Rectal smooth muscle tissue (tissue), 1 donor: ENCODE measurements at regions not wholly inside any gene's neighbourhood (a gene's known extent, or its start where the extent isn't known, plus 50 kb on each side); places are given as distances from the start of the nearest gene placed in this dataset.

Experiments used
- H3K27ac ChIP-seq: one replicate; pipeline ENCODE4 v1.7.0; 2013; ENCODE audit warnings: low read depth, low read length, inconsistent platforms
- H3K27me3 ChIP-seq: one replicate; pipeline ENCODE4 v1.7.0; 2013; ENCODE audit warnings: low read length; ENCODE audit not compliant: control insufficient read depth, insufficient read depth
- H3K36me3 ChIP-seq: one replicate; pipeline ENCODE4 v1.7.0; 2013; ENCODE audit warnings: low read length; ENCODE audit not compliant: control insufficient read depth, insufficient read depth
- H3K4me1 ChIP-seq: one replicate; pipeline ENCODE4 v1.7.0; 2013; ENCODE audit warnings: low read length; ENCODE audit not compliant: control insufficient read depth, insufficient read depth
- H3K4me3 ChIP-seq: one replicate; pipeline ENCODE4 v1.7.0; 2013; ENCODE audit warnings: low read length
- H3K9ac ChIP-seq: one replicate; pipeline ENCODE4 v1.7.0; 2013; ENCODE audit warnings: low read length

DNA sequence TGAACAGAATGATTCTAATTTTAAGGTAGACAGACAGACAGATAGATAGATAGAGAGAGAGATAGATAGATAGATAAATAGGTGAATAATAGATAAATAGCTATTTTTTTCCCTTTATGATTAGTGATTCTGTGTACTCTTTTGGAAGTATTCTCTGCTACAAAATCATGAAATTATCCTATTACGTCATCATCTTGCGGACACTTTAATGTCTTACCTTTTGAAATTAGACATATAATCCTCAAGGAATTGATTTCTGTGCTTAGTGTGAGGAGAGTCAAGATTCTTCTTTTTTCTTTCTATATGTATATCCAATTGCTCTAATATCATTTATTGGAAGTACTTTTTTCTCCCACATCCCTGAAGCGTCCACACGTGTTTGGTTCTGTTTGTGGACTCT, 215.2 kb downstream of the SCG2 start:
- Histone ChIP-seq H3K9ac (no peak overlapping the region), H3K4me3 (no peak overlapping the region), H3K27me3 (no peaks in the 10 kb centered on the region), H3K36me3 (no peaks in the 10 kb centered on the region), H3K4me1 (no peaks in the 10 kb centered on the region), H3K27ac (no peak overlapping the region)

DNA sequence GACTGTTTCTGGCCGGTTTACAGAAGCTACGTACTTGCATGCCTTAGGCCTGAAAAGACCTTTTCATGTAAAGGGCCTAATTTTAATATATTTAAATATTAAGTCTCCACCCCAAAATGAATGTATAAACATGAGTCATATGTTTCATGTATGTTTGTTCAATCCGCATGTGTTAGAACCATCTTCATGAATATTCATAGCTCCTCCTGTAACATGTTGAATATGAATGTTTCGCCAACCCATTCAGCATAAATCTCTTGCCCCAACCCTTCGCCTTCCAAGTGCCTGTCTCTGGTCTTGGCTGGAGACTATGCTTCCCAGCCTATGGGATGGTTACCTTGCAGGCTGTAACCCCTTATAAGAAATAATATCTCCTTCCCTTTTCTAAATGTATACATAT, 212.5 kb downstream of the SCG2 start:
- Histone ChIP-seq H3K4me1 (no peaks in the 10 kb centered on the region), H3K27ac (no peak overlapping the region), H3K9ac (no peak overlapping the region), H3K4me3 (no peak overlapping the region), H3K36me3 (no peaks in the 10 kb centered on the region), H3K27me3 (no peaks in the 10 kb centered on the region)

DNA sequence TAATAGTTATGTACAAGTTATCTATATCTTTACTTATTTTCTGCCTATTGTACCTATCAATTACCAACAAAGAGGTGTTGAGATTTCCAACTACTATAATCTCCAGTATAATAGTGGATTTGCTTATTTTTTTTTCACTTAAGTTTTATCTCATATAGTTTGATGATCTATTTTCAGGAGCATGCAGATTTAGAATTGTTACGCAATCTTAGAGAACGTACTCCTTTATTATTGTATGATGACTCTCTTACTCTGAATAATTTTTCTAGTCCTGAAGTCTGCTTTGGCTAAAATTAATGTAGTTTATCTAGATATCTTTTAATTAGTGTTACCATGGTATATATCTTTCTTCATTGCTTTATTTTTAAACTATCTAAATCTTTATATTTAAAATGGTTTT, 205.2 kb downstream of the SCG2 start:
- Histone ChIP-seq H3K27me3 (no peaks in the 10 kb centered on the region), H3K27ac (no peak overlapping the region), H3K4me3 (no peak overlapping the region), H3K9ac (no peak overlapping the region), H3K36me3 (no peaks in the 10 kb centered on the region), H3K4me1 (no peaks in the 10 kb centered on the region)

DNA sequence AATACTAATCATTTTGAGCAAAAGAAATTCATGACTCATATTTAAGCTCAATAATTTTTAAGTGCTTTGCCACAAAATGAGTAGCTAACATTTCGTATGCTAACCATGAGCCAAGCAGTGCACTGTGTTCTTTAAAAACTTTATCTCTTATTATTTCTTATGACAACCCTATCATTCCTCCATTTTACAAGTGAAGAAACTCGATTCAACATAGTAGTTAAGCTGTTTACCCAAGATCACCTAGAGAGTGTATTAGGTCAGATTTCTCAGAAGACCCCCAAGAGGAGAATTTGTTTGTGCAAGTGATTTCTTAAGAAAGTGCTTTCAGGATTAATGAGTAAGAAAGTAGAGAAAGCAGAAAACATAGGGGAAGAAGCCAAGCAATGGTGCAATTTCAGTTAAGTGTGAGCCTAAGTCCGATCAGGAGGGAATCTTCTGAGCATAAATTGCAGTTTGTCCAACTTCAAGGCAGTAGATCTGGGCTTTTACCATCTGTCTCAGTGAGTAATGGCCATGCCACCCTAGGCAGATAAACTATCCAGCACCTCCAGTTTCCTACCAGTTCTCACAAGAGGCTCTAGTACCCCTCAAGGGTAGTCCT, 202.7 kb downstream of the SCG2 start:
- Histone ChIP-seq H3K4me1 (no peaks in the 10 kb centered on the region), H3K27me3 (no peaks in the 10 kb centered on the region), H3K4me3 (no peak overlapping the region), H3K36me3 (no peaks in the 10 kb centered on the region), H3K9ac (no peak overlapping the region), H3K27ac (no peak overlapping the region)

- Histone ChIP-seq H3K27ac (no peak overlapping the region), H3K36me3 (no peaks in the 10 kb centered on the region), H3K9ac (no peak overlapping the region), H3K4me1 (no peaks in the 10 kb centered on the region), H3K4me3 (no peak overlapping the region), H3K27me3 (no peaks in the 10 kb centered on the region)
Measured at GRCh38 chr2:223404616-223405015, 197.5 kb downstream of the SCG2 start.

- Histone ChIP-seq H3K4me3 (no peak overlapping the region), H3K9ac (no peak overlapping the region), H3K27ac (no peak overlapping the region), H3K4me1 (peaks cover 2% of the 10 kb centered on the region), H3K36me3 (no peaks in the 10 kb centered on the region), H3K27me3 (no peaks in the 10 kb centered on the region)
Measured at GRCh38 chr2:223414646-223415045, 187.5 kb downstream of the SCG2 start.

DNA sequence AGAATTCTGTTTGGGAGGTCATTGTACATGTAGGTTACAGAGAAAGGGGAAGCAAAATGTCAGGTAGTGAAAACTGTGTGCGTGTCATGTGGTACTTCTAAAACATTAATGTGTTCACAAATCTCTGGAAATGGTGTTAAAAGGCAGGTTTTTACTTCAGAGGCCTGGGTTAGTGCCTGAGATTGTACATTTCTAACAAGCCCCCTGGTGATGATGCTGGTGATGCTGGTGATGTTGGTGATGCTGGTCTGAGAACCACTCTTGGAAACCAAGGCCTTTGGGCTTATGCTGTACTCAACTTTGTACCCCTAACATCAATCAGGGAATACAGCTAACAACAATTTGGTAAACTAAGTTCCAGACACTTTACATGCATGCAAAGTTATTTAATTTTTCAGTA, 187.1 kb downstream of the SCG2 start:
- no peaks in the 10 kb centered on the region for H3K27me3 ChIP-seq
- H3K9ac ChIP-seq = no peak overlapping the region
- H3K36me3 ChIP-seq = no peaks in the 10 kb centered on the region
- no peak overlapping the region for H3K27ac ChIP-seq
- H3K4me1 ChIP-seq = peaks cover 2% of the 10 kb centered on the region
- no peak overlapping the region for H3K4me3 ChIP-seq

DNA sequence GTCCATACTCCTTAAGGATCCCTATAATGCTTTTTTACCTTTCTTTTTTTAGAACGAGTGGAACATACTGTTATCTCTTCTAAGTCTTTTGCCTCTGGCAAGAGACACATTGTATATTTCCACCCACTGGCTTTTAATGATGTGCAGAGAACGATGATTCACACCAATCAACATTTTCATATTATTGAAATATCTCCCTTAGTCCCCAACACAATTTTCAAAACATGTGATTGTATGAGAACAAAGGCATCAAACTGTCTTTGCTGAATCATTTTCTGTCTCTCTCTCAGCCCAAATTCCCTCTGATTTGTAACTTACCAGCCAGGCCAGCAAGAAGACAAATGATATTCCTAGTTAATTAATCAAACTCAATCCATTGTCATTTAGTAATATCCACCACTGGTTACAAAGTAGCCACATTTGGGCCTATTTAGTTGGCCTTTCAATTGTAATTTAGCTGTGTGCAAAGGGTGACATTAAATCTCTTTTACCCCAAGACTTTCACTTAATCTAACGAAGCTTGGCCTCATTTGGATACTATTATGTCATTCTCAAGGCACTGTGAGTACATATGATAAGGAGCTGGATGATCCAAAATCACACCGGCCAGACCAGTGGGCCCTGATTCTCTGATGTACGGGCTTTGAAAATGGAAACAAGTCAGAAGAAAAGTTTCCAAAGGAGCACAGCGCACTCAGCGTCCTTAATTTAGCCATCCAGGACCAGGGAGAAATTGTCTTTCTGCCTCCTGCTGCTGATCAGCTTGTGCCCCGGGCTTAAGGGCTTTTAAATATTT, 185.1 kb downstream of the SCG2 start:
- H3K4me3 ChIP-seq = no peak overlapping the region
- H3K9ac ChIP-seq = no peak overlapping the region
- peaks cover 2% of the 10 kb centered on the region for H3K4me1 ChIP-seq
- H3K27me3 ChIP-seq = no peaks in the 10 kb centered on the region
- H3K27ac ChIP-seq = no peak overlapping the region
- no peaks in the 10 kb centered on the region for H3K36me3 ChIP-seq

DNA sequence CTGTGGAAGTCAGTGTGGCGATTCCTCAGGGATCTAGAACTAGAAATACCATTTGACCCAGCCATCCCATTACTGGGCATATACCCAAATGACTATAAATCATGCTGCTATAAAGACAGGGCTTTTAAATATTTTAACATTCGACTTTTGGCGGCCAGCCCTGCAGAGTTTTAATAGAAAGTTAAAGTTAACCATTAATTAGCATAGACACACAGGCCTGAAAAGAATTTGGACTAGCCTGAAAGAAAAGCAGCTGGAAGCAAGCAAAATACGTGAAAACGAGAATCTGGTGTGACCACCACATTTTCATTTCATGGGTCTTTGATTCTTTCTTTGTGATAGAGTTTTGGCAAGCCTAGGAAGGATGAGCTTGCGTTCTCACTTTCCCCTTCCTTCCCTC, 184.0 kb downstream of the SCG2 start:
- H3K9ac ChIP-seq = no peak overlapping the region
- no peaks in the 10 kb centered on the region for H3K27me3 ChIP-seq
- no peak overlapping the region for H3K27ac ChIP-seq
- H3K4me1 ChIP-seq = peaks cover 2% of the 10 kb centered on the region
- no peaks in the 10 kb centered on the region for H3K36me3 ChIP-seq
- no peak overlapping the region for H3K4me3 ChIP-seq

DNA sequence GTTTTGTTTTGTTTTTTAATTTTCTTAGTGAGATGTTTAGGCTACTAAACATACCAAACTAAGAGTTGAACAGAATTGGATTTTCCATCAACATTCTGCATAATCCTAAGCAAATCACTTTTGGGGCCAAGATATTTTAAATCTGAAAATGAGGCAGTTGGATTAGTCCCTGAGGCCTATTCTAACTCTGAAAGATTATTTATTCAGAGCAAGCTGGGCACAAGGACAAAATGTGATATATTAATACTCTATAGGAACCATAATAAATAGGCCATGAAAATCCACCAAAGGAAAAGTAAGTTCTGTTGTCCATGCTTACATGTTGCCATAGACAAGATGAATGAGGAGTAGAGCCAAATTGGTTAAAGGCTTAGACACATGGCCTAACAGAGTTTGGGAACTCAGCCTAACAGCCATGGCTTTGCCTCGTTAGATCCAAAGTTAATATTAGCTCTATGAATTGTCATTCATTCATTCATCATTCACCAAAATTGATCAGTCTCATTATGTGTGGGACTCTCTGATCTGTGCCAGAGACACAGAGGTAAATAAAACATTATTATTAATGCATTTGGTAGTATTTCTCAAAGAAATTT, 183.5 kb downstream of the SCG2 start:
- no peak overlapping the region for H3K27ac ChIP-seq
- no peak overlapping the region for H3K9ac ChIP-seq

GRCh38 chr2:223420048-223420447, 182.1 kb downstream of the SCG2 start:
- peaks cover 2% of the 10 kb centered on the region for H3K4me1 ChIP-seq
- no peak overlapping the region for H3K9ac ChIP-seq
- no peak overlapping the region for H3K27ac ChIP-seq
- no peak overlapping the region for H3K4me3 ChIP-seq
- H3K27me3 ChIP-seq = no peaks in the 10 kb centered on the region
- H3K36me3 ChIP-seq = no peaks in the 10 kb centered on the region

More for the DNA sequence above, 183.5 kb downstream of the SCG2 start:
- H3K4me3 ChIP-seq = no peak overlapping the region
- H3K27me3 ChIP-seq = no peaks in the 10 kb centered on the region
- no peaks in the 10 kb centered on the region for H3K36me3 ChIP-seq
- peaks cover 2% of the 10 kb centered on the region for H3K4me1 ChIP-seq

DNA sequence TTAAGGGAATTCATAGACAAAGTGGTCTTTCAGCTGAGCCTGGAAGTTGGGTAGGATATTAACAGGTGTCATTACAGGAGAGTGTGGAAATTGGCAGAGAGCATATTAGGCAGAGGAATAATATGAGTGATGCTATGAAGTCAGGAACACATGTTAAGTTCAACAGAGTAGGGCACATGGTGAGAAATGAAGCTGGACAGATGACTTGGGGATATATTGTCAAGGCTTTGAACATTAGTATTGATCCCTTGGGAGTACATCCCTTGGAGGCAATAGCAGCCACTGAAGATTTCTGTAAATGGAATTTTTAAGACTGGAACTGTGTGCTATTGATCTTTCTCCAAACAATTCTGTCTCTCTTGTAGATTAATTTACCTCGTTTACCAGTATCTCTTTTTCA, 170.7 kb downstream of the SCG2 start:
- Histone ChIP-seq H3K27ac (no peak overlapping the region), H3K4me1 (no peaks in the 10 kb centered on the region), H3K27me3 (no peaks in the 10 kb centered on the region), H3K4me3 (no peak overlapping the region), H3K36me3 (no peaks in the 10 kb centered on the region), H3K9ac (no peak overlapping the region)

GRCh38 chr2:223433461-223433860, 168.7 kb downstream of the SCG2 start:
- Histone ChIP-seq H3K36me3 (no peaks in the 10 kb centered on the region), H3K27ac (no peak overlapping the region), H3K4me1 (no peaks in the 10 kb centered on the region), H3K27me3 (no peaks in the 10 kb centered on the region), H3K4me3 (no peak overlapping the region), H3K9ac (no peak overlapping the region)
